ENCODE measurements at regions not wholly inside any gene's neighbourhood (a gene's known extent, or its start where the extent isn't known, plus 50 kb on each side); places are given as distances from the start of the nearest gene placed in this dataset.

DNA sequence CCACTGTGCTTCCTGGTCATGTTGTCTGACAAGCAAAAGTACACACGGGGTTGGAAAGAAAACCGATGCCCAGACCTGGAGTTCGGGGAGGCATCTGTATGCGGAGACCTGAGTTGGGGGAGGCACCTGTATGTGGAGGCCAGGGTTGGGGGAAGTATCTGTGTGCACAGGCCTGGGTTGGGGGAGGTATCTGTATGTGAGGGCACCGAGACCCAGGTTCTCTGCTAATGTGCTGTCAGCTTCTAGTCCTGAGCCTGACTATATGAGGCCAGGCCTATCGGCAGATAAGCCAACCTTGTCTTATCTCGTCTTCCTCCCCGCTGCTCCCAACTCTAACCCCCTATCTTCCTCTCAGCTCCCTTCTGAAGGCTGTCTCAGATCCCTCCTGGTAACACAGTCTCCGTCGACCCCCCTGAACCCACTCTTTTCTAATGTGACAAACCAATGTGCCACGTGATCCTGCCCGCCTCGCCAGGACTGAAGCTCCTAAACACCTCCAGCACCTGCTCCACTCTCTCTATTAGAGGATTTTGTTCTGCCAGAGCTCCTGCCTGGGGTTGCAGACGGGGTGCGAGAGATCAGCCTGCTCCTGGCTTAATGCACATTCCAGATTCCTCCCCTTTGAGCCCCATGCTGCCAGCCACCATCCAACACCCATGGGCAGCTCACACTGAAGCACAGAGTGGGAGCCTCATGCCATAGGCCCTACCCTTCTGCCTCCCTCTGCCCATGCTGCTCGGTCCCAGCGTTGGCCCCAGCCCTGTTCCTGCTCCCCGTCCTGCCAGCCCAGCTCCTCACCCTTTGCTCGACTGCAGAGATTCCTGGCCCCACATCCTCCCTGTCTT is 188.4 kb downstream of the SH3BP4 start:
- no peak overlapping the region for H3K4me3 ChIP-seq (ENCODE audit: low read depth, low read length)
- TF ChIP-seq, protein P1, sequence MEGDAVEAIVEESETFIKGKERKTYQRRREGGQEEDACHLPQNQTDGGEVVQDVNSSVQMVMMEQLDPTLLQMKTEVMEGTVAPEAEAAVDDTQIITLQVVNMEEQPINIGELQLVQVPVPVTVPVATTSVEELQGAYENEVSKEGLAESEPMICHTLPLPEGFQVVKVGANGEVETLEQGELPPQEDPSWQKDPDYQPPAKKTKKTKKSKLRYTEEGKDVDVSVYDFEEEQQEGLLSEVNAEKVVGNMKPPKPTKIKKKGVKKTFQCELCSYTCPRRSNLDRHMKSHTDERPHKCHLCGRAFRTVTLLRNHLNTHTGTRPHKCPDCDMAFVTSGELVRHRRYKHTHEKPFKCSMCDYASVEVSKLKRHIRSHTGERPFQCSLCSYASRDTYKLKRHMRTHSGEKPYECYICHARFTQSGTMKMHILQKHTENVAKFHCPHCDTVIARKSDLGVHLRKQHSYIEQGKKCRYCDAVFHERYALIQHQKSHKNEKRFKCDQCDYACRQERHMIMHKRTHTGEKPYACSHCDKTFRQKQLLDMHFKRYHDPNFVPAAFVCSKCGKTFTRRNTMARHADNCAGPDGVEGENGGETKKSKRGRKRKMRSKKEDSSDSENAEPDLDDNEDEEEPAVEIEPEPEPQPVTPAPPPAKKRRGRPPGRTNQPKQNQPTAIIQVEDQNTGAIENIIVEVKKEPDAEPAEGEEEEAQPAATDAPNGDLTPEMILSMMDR (IDR thresholded peaks at IDR 0.05; ENCODE audit: borderline replicate concordance, insufficient read depth, low read depth, low read length) = no peak

DNA sequence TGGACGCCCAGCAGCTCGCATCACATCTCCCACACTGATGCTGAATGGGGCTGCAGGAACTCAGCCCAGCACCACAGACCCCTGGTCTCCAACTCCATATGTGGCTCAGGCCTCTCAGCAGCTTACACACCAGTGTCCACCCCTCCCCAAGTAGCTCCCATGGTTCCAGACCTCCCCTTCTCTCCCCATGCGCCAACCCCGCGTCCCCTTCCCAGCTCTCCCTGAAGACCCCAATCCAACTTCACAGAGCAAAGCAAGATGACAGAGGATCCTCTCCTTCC is 188.9 kb downstream of the SH3BP4 start:
- TF ChIP-seq, protein P1 (IDR thresholded peaks at IDR 0.05; ENCODE audit: borderline replicate concordance, insufficient read depth, low read depth, low read length) = no peak
- H3K4me3 ChIP-seq (ENCODE audit: low read depth, low read length) = no peak overlapping the region

DNA sequence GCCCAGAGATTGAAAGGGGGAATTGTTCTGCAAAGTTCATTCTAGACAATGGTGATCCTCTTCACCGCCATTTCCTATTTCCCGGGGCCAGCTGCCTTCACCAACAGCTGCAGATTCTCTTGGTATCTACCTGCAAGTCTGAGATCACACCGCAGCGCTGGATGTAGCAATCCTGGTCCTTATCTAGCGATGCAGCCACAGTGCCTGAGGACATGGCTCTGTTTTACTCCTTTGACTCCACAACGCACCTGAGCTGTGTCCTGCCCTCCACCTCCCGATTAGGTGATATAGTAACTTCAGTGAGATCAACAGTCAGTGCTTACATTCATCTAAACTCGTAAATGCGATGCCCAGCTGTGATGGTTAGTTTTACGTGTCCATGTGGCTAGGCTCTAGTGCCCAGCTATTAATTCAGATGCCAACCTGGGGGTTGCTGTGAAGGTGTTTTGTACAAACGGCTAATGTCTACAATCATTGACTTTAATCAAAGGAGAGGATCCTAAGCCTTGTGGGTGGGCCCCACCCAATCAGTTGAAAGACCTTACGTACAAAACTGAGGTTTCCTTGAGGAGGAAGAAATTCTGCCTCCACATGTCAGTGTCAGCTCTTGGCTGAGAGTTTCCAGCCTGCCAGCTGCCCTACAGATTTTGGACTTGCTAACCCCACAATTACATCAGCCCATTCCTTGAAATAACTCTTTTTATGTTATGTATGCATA is 189.8 kb downstream of the SH3BP4 start:
- TF ChIP-seq, protein P1 (IDR thresholded peaks at IDR 0.05; ENCODE audit: borderline replicate concordance, insufficient read depth, low read depth, low read length) = no peak
- no peak overlapping the region for H3K4me3 ChIP-seq (ENCODE audit: low read depth, low read length)

DNA sequence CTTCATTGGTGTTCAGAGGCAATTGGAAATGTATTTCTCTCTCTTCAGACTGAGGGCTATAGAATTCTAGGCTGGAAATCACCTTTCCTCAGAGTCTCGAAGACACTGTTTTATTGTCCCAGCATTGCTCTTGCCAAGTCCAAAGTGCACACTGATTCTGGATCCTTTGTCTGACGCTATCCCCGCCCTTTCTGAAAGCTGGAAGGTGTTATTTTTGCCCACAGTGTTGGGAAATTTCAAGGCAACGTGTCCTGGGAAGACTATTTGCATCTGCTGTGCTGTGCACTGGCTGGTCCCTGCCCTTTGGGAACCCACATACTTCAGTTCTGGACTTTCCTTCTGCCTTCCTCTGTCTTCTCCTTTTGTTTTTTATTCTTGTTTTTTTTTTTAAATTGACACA is 190.8 kb downstream of the SH3BP4 start:
- TF ChIP-seq, protein P1 (IDR thresholded peaks at IDR 0.05; ENCODE audit: borderline replicate concordance, insufficient read depth, low read depth, low read length) = no peak
- no peak overlapping the region for H3K4me3 ChIP-seq (ENCODE audit: low read depth, low read length)

DNA sequence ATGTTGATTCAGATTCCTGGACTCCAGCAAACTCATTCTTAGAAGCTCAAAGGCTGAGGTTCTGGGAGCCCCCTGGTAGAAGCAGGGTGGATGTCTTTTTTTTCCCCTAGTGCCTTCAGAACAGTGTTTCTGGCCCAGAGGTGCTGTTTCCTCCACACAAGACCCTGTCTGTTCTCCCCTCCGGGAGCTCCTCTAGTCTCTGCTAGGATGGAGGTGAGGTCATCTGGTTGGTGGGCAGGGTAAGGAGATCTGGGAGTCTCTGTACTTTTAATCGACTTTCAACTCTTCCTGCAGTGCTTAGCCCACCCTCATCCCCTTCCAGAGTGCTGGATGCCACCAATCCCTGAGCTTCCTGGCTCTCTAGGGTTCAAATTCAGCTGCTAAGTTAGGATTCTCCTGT is 192.0 kb downstream of the SH3BP4 start:
- TF ChIP-seq, protein P1 (IDR thresholded peaks at IDR 0.05; ENCODE audit: borderline replicate concordance, insufficient read depth, low read depth, low read length) = no peak
- H3K4me3 ChIP-seq (ENCODE audit: low read depth, low read length) = no peak overlapping the region

DNA sequence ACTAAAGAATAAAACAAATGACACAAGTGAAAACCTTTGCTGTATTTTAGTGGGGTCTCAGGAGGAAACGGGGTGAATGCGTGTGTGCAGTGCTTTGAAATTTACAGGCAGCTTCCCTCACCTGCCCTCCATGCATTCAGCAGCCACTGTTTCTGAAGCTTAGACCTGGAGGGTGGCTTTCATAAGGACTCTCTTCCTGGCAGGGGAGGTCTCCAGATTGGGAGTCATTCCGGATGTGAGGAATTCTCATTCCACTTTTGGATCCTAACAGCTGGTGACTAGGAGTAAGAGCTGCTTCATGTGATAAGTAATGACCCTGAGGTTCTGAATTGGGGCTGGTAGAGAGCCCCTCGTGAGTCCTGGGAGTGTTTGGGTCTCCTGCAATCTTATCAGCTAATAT is 192.5 kb downstream of the SH3BP4 start:
- TF ChIP-seq, protein P1 (IDR thresholded peaks at IDR 0.05; ENCODE audit: borderline replicate concordance, insufficient read depth, low read depth, low read length) = no peak
- no peak overlapping the region for H3K4me3 ChIP-seq (ENCODE audit: low read depth, low read length)

DNA sequence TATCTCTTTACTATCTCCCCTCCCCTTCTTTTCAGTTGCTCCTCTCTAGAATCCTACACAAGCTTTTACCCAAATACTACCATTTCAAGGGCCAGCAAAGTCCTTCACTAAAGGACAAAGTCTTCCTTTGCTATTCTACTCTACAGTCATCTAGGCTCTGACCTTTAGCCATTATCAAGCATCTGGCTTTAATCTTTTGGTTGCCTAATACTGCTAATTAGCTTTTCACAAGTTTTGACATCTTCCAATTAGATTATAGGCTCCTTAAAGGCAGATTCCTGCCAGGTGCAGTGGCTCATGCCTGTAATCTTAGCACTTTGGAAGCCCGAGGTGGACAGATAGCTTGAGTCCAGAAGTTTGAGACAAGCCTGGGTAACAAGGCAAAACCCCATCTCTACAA is 194.4 kb downstream of the SH3BP4 start:
- TF ChIP-seq, protein P1 (IDR thresholded peaks at IDR 0.05; ENCODE audit: borderline replicate concordance, insufficient read depth, low read depth, low read length) = no peak
- H3K4me3 ChIP-seq (ENCODE audit: low read depth, low read length) = no peak overlapping the region
